ENCODE measurements at regions not wholly inside any gene's neighbourhood (a gene's known extent, or its start where the extent isn't known, plus 50 kb on each side); places are given as distances from the start of the nearest gene placed in this dataset.

DNA sequence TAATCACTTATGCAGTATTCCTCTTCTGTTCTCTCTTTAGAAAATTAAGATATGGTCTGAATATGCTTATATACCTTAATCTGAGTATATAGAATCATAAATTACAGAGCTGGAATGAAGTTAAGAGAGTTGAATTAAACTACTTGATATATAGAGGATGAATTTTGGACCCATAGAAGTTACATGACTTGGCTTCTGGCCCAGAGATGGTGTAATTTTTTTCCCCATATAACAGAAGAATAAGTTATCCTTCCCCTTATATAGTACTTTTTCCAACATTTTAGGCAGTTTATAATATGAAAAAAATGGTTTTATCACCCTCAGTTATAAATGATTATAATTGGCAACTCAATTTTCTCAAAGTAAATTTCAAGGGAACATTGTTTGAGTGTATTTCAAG, 616.3 kb downstream of the TBC1D4 start:
- H3K9me3 ChIP-seq (ENCODE audit: low read depth), result no peaks in the 10 kb centered on the region
- H3K9me2 ChIP-seq (replicated peaks; ENCODE audit: insufficient read depth), result no peaks in the 10 kb centered on the region
- H3K27ac ChIP-seq, result no peak overlapping the region
- H4K20me1 ChIP-seq (ENCODE audit: insufficient read depth, poor library complexity, severe bottlenecking), result no peaks in the 10 kb centered on the region
- DNase-seq (ENCODE audit: low spot score), result no peak
- no peak overlapping the region for H2AFZ ChIP-seq
- H3K36me3 ChIP-seq (replicated peaks; ENCODE audit: insufficient read depth, low read depth), result no peaks in the 10 kb centered on the region
- H3K4me3 ChIP-seq, result no peak overlapping the region
- H3K4me1 ChIP-seq (ENCODE audit: insufficient read depth), result no peaks in the 10 kb centered on the region
- no peaks in the 10 kb centered on the region for H3K79me2 ChIP-seq
- H3K27me3 ChIP-seq, result no peaks in the 10 kb centered on the region
- TF ChIP-seq EZH2 (IDR thresholded peaks at IDR 0.05; ENCODE audit: borderline replicate concordance), result no peak
- TF ChIP-seq, protein P1, sequence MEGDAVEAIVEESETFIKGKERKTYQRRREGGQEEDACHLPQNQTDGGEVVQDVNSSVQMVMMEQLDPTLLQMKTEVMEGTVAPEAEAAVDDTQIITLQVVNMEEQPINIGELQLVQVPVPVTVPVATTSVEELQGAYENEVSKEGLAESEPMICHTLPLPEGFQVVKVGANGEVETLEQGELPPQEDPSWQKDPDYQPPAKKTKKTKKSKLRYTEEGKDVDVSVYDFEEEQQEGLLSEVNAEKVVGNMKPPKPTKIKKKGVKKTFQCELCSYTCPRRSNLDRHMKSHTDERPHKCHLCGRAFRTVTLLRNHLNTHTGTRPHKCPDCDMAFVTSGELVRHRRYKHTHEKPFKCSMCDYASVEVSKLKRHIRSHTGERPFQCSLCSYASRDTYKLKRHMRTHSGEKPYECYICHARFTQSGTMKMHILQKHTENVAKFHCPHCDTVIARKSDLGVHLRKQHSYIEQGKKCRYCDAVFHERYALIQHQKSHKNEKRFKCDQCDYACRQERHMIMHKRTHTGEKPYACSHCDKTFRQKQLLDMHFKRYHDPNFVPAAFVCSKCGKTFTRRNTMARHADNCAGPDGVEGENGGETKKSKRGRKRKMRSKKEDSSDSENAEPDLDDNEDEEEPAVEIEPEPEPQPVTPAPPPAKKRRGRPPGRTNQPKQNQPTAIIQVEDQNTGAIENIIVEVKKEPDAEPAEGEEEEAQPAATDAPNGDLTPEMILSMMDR (IDR thresholded peaks at IDR 0.05; ENCODE audit: poor library complexity), result no peak
- TF ChIP-seq EZH2phosphoT487 (IDR thresholded peaks at IDR 0.05; ENCODE audit: low read depth, severe bottlenecking, unreplicated experiment), result no peak
- H3K4me2 ChIP-seq, result no peak overlapping the region

DNA sequence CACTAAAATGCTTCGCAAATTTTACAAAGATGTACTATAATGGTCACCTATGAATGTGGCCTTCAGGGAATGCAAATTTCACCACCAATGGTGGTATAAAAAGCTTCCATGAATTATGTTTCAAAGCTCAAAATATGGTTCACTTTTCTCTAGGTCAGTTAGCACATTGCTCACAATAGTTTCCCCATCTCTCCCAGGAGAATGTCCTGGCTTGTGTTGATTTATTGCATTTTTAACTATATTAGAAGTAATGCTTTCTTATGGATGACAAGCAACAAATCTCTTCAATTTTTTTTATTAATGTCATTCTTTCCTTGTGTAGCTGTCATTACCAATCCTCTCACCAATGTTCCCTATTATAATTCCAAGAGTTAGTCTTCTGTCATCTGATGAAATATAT, 621.2 kb downstream of the TBC1D4 start:
- H3K79me2 ChIP-seq, result no peaks in the 10 kb centered on the region
- TF ChIP-seq EZH2phosphoT487 (IDR thresholded peaks at IDR 0.05; ENCODE audit: low read depth, severe bottlenecking, unreplicated experiment) (no peak), EZH2 (IDR thresholded peaks at IDR 0.05; ENCODE audit: borderline replicate concordance) (no peak)
- TF ChIP-seq, protein P1 (IDR thresholded peaks at IDR 0.05; ENCODE audit: poor library complexity), result no peak
- H3K36me3 ChIP-seq (replicated peaks; ENCODE audit: insufficient read depth, low read depth), result no peaks in the 10 kb centered on the region
- no peak overlapping the region for H3K27ac ChIP-seq
- H2AFZ ChIP-seq, result no peak overlapping the region
- H3K4me1 ChIP-seq (ENCODE audit: insufficient read depth), result no peaks in the 10 kb centered on the region
- H3K9me2 ChIP-seq (replicated peaks; ENCODE audit: insufficient read depth), result no peaks in the 10 kb centered on the region
- H3K4me3 ChIP-seq, result no peak overlapping the region
- no peaks in the 10 kb centered on the region for H3K9me3 ChIP-seq (ENCODE audit: low read depth)
- no peak overlapping the region for H3K4me2 ChIP-seq
- no peak for DNase-seq (ENCODE audit: low spot score)
- no peaks in the 10 kb centered on the region for H4K20me1 ChIP-seq (ENCODE audit: insufficient read depth, poor library complexity, severe bottlenecking)
- WGBS (ENCODE audit: low lambda C conversion rate, missing lambda C conversion rate), result 97% methylated on average over 1 of the region's 1 CpG
- no peaks in the 10 kb centered on the region for H3K27me3 ChIP-seq

DNA sequence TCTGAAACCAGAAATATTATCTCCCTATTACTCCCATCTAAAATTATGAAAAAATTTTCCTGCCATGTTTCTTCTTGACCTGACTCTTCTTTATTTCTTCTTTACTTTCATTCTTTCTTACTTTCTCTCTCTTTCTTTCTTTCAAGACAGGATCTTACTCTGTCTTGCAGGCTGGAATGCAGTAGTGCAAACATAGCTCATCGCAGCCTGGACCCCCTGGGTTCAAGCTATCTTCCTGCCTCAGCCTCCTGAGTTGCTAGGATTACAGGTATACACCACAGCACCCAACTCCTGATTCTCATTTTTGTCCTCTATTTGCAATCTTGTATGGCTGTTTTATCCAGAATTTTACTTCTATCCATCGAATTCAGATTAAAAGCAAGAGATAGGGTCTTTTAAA, 631.1 kb downstream of the TBC1D4 start:
- Histone ChIP-seq H3K9me3 (ENCODE audit: low read depth) (no peaks in the 10 kb centered on the region), H3K4me2 (no peak overlapping the region), H3K36me3 (replicated peaks; ENCODE audit: insufficient read depth, low read depth) (no peaks in the 10 kb centered on the region), H3K4me1 (ENCODE audit: insufficient read depth) (no peaks in the 10 kb centered on the region), H3K9me2 (replicated peaks; ENCODE audit: insufficient read depth) (no peaks in the 10 kb centered on the region), H3K27me3 (no peaks in the 10 kb centered on the region), H3K4me3 (no peak overlapping the region), H2AFZ (no peak overlapping the region), H3K27ac (no peak overlapping the region), H3K79me2 (no peaks in the 10 kb centered on the region), H4K20me1 (ENCODE audit: insufficient read depth, poor library complexity, severe bottlenecking) (no peaks in the 10 kb centered on the region)
- TF ChIP-seq, protein P1 (IDR thresholded peaks at IDR 0.05; ENCODE audit: poor library complexity), result no peak
- no peak for TF ChIP-seq EZH2phosphoT487 (IDR thresholded peaks at IDR 0.05; ENCODE audit: low read depth, severe bottlenecking, unreplicated experiment)
- TF ChIP-seq EZH2 (IDR thresholded peaks at IDR 0.05; ENCODE audit: borderline replicate concordance), result no peak
- no peak for DNase-seq (ENCODE audit: low spot score)
- 49% methylated on average over 2 of the region's 2 CpGs for WGBS (ENCODE audit: low lambda C conversion rate, missing lambda C conversion rate)

DNA sequence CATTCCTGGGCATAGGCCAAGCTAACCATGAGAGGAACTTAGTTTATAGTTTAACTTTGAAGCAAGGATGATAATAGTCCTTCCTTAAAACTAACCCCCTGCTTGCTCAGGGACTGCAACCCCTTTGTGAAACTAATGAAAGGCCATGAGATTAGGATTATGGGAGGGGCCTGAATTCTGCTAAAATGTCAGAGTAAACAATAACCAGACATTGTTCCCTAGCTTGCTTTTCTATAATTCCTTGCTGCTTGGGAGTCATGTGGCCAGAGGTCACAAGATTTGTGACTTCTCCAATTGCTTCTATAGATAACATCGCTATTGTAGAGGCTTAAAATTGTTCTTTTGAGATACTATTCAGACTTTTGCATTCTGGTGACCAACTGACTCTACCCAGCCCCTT, 634.0 kb downstream of the TBC1D4 start:
- no peak for DNase-seq (ENCODE audit: low spot score)
- H3K79me2 ChIP-seq, result no peaks in the 10 kb centered on the region
- H3K4me1 ChIP-seq (ENCODE audit: insufficient read depth), result no peaks in the 10 kb centered on the region
- TF ChIP-seq, protein P1 (IDR thresholded peaks at IDR 0.05; ENCODE audit: poor library complexity), result no peak
- TF ChIP-seq EZH2 (IDR thresholded peaks at IDR 0.05; ENCODE audit: borderline replicate concordance), result no peak
- WGBS (ENCODE audit: low lambda C conversion rate, missing lambda C conversion rate), result 88% methylated on average over 1 of the region's 1 CpG
- no peaks in the 10 kb centered on the region for H3K27me3 ChIP-seq
- no peaks in the 10 kb centered on the region for H3K36me3 ChIP-seq (replicated peaks; ENCODE audit: insufficient read depth, low read depth)
- H2AFZ ChIP-seq, result no peak overlapping the region
- no peak overlapping the region for H3K4me2 ChIP-seq
- H4K20me1 ChIP-seq (ENCODE audit: insufficient read depth, poor library complexity, severe bottlenecking), result no peaks in the 10 kb centered on the region
- H3K4me3 ChIP-seq, result no peak overlapping the region
- no peaks in the 10 kb centered on the region for H3K9me3 ChIP-seq (ENCODE audit: low read depth)
- no peak overlapping the region for H3K27ac ChIP-seq
- no peaks in the 10 kb centered on the region for H3K9me2 ChIP-seq (replicated peaks; ENCODE audit: insufficient read depth)
